ENCODE measurements at regions not wholly inside any gene's neighbourhood (a gene's known extent, or its start where the extent isn't known, plus 50 kb on each side); places are given as distances from the start of the nearest gene placed in this dataset.

DNA sequence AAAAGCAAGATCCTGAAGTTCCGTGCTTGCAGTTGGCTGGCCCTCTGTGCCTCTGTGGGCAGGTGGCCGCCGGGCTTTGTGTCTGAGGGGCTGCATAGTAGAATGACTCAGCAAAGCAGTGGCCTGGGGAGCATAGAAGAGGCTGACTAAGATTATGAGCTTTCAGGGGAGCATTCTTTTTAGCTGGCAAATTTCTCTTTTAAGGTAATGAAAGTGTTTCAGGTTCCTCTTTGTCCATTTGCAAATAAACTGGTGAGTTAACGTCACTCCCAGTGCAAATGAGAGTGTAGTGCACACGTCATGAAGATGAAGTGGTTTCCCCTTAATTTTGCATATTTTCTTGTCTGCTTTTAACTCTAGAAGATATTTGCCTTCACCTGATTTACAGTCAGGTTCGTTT is 98.6 kb downstream of the BCL2L11 start:
- TF ChIP-seq CTCF (IDR thresholded peaks at IDR 0.05; ENCODE audit: borderline replicate concordance, extremely low read depth, low read length, poor library complexity, severe bottlenecking) (no peak), EZH2 (IDR thresholded peaks at IDR 0.05; ENCODE audit: borderline replicate concordance, low read depth, low read length, severe bottlenecking) (no peak)
